HEK293T (cell line): ENCODE measurements at regions not wholly inside any gene's neighbourhood (a gene's known extent, or its start where the extent isn't known, plus 50 kb on each side); places are given as distances from the start of the nearest gene placed in this dataset.

Source experiments
- HDGF ChIP-seq: fragments of 450-650 bp; IDR thresholded peaks from 2 replicates; pipeline ENCODE4 v1.6.1; 2017; ENCODE audit warnings: antibody characterized with exemption, borderline replicate concordance
- SP1 ChIP-seq: fragments of 450-650 bp; IDR thresholded peaks from 2 replicates; pipeline ENCODE4 v1.6.1; 2017

DNA sequence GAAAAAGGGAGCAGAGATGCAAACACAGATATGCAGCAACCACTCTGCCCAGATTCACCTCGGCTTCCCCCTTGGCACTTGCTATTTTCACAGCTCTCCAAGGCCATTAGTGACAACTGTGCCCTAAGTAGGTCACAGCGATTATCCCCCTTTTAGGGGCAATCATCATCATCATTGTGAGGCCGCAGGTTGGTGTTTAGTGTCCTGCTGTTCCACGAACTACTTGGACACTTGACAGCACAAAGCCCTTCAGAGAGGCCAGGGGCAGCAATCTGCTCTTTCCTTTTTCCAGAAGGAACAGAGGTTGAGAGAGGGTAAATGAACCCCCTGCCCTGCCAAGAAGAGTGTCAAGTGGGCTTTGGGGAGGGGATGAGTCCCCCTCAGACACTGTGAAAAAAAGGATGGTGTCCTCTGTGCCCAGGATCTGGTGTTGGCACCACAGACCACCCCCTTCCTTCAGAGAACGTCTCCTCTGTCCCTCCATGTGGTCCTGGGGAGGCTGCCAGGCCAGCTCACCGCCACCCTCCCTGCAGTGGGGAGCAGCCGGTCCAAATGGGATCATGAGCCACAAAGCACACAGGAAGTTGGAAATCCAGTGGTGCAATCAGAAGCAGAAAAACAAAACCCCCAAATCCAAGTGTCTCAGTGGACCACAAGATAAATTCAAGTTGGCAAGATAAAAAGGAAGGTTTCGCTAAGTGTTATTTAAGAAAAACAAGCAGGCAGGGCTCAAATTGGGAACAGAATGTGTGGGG lies 78.4 kb upstream of the MED9 start:
- TF ChIP-seq HDGF (no peak), SP1 (no peak)
